Esophagus muscularis mucosa (tissue), 4 donors: ENCODE measurements at regions not wholly inside any gene's neighbourhood (a gene's known extent, or its start where the extent isn't known, plus 50 kb on each side); places are given as distances from the start of the nearest gene placed in this dataset.

Experiments
- EP300 ChIP-seq: sonication (generic); formaldehyde crosslinking; IDR thresholded peaks from one replicate; pipeline ENCODE4 v1.6.1; 2017; ENCODE audit warnings: antibody characterized with exemption
- POLR2A ChIP-seq: fragments of 450-650 bp; IDR thresholded peaks from one replicate; pipeline ENCODE4 v1.6.1; 2017; ENCODE audit warnings: antibody characterized with exemption, moderate library complexity, mild to moderate bottlenecking, low read depth
- TF ChIP-seq, protein P1 (sequence below), 3 experiments: fragments of 200-600 bp in 2 of 3; fragments of 450-650 bp in 1 of 3; sonication (generic) in 2 of 3; IDR thresholded peaks; one replicate each; pipeline ENCODE4 v1.5.1; 2017 to 2019; ENCODE audit warnings: antibody characterized with exemption in 3 of 3, mild to moderate bottlenecking in 2 of 3, moderate library complexity in 1 of 3

DNA sequence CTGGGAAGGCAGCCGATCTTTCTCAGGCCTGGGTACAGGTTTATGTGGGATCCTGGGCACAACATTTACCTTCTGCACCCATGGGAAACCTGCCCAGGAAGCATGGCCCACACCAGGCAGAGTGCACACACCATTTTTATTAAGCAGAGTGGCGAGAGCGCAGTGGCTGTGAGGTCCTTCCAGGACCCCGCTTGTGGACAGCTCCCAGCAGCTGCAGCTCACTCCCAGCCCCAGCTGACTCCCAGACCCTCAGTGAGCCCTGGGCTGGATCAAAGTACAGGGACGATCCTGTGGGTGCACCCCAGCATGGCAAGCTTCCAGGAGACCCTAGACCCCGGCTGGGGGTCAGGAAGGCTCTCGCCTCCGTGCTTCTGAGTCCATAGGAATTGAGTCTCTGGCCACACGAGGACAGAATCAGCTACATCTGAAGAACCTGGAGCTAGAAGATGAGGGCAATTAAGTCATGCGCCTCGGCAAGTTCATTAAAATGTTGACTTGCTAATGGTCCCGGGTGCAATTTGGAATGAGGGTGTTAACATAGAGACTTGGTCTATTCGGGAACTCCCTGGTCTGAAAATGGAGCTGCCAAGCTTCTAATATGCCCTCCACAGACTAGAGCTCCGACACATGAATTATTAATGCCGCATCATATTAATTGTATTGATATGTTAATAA lies 65.4 kb upstream of the SLCO4A1 start:
- TF ChIP-seq POLR2A (no peak), EP300 (no peak)
- TF ChIP-seq, protein P1, sequence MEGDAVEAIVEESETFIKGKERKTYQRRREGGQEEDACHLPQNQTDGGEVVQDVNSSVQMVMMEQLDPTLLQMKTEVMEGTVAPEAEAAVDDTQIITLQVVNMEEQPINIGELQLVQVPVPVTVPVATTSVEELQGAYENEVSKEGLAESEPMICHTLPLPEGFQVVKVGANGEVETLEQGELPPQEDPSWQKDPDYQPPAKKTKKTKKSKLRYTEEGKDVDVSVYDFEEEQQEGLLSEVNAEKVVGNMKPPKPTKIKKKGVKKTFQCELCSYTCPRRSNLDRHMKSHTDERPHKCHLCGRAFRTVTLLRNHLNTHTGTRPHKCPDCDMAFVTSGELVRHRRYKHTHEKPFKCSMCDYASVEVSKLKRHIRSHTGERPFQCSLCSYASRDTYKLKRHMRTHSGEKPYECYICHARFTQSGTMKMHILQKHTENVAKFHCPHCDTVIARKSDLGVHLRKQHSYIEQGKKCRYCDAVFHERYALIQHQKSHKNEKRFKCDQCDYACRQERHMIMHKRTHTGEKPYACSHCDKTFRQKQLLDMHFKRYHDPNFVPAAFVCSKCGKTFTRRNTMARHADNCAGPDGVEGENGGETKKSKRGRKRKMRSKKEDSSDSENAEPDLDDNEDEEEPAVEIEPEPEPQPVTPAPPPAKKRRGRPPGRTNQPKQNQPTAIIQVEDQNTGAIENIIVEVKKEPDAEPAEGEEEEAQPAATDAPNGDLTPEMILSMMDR (IDR thresholded peaks at IDR 0.05) = no peak
